ENCODE measurements at regions not wholly inside any gene's neighbourhood (a gene's known extent, or its start where the extent isn't known, plus 50 kb on each side); places are given as distances from the start of the nearest gene placed in this dataset.

DNA sequence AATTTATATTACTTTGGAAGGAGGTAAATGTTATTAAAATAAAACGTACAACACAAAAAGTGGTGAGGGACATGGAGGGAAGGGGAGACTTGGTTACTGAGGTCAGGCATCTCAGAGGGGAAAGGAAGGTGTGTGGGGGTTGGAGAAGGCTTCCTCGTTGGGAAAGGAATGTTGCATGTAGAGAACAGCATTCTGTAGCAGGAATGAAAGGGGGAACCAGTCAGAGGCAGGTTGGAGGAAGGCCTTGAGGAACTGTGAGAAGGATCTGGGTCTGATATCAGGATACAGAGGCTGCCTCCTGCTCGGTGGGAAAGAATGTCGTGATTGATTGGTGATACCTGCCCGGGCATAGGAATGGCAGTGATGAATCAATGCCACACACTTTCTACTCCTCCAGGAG lies 103.3 kb upstream of the ZFHX3 start:
- no peaks in the 10 kb centered on the region for H3K9me3 ChIP-seq (ENCODE audit: control insufficient read depth, low read depth, low read length)
- no peaks in the 10 kb centered on the region for H3K79me2 ChIP-seq (ENCODE audit: control insufficient read depth, insufficient read depth, low read length)
- TF ChIP-seq, protein P1, sequence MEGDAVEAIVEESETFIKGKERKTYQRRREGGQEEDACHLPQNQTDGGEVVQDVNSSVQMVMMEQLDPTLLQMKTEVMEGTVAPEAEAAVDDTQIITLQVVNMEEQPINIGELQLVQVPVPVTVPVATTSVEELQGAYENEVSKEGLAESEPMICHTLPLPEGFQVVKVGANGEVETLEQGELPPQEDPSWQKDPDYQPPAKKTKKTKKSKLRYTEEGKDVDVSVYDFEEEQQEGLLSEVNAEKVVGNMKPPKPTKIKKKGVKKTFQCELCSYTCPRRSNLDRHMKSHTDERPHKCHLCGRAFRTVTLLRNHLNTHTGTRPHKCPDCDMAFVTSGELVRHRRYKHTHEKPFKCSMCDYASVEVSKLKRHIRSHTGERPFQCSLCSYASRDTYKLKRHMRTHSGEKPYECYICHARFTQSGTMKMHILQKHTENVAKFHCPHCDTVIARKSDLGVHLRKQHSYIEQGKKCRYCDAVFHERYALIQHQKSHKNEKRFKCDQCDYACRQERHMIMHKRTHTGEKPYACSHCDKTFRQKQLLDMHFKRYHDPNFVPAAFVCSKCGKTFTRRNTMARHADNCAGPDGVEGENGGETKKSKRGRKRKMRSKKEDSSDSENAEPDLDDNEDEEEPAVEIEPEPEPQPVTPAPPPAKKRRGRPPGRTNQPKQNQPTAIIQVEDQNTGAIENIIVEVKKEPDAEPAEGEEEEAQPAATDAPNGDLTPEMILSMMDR (optimal IDR thresholded peaks at IDR 0.05 in 1 of 3, IDR thresholded peaks at IDR 0.05 in 1 of 3, conservative IDR thresholded peaks at IDR 0.05 in 1 of 3; ENCODE audit: extremely low read depth in 1 of 3, insufficient read depth in 2 of 3, low read length in 3 of 3): no peak
- TF ChIP-seq EZH2 (IDR thresholded peaks at IDR 0.05; ENCODE audit: low read length): no peak
- no peaks in the 10 kb centered on the region for H3K4me1 ChIP-seq (ENCODE audit: control insufficient read depth, extremely low read depth, insufficient read depth, low read length)
- H2AFZ ChIP-seq (ENCODE audit: control insufficient read depth, low read length): peak overlapping the region; percentile 29
- no peaks in the 10 kb centered on the region for H3K27me3 ChIP-seq (ENCODE audit: control insufficient read depth, extremely low read depth, insufficient read depth, low read length)
- no peaks in the 10 kb centered on the region for H3K9me1 ChIP-seq (ENCODE audit: control insufficient read depth, extremely low read depth, insufficient read depth, low read length)
- H3K36me3 ChIP-seq (ENCODE audit: control insufficient read depth in 2 of 2, extremely low read depth in 1 of 2, insufficient read depth in 2 of 2, low read length in 2 of 2): no peaks in the 10 kb centered on the region
- H4K20me1 ChIP-seq (ENCODE audit: control insufficient read depth, extremely low read depth, insufficient read depth, low read length): no peaks in the 10 kb centered on the region
- dilution Hi-C loops (cut with MboI; ENCODE audit: extremely low pct_ligation_motif_present, low sequenced_read_pairs): no loop called here
- no peak overlapping the region for H3K9ac ChIP-seq (ENCODE audit: control insufficient read depth, extremely low read depth, insufficient read depth, low read length)
- H3K4me3 ChIP-seq (ENCODE audit: control insufficient read depth in 2 of 3, extremely low read depth in 1 of 3, insufficient read depth in 2 of 3, low read depth in 1 of 3, low read length in 3 of 3): no peak overlapping the region
- DNase-seq (ENCODE audit: low read depth, low spot score) (no peak), FAIRE-seq (no peak)
- no peak overlapping the region for H3K4me2 ChIP-seq (ENCODE audit: control insufficient read depth, extremely low read depth, insufficient read depth, low read depth, low read length)
- H3K27ac ChIP-seq (ENCODE audit: control insufficient read depth, insufficient read depth, low read length): no peak overlapping the region

DNA sequence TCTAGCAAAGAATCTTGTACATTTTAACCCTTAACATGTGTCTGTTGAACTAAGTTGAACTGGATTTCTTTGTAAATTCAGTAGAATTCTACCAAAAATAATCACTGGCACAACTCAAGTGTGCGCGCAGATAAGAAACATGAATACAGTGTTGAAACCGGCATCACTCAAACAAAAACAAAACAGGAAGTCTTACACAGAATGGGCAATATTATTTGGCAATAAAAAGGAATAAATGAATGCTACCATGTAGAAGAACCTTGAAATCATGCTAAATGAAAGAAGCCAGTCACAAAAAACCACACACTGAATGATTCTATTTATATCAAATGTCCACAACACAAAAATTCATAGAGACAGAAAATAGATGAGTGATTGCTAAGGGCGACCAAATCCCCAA lies 102.9 kb upstream of the ZFHX3 start:
- H3K79me2 ChIP-seq (ENCODE audit: control insufficient read depth, insufficient read depth, low read length): no peaks in the 10 kb centered on the region
- H3K9me1 ChIP-seq (ENCODE audit: control insufficient read depth, extremely low read depth, insufficient read depth, low read length): no peaks in the 10 kb centered on the region
- H4K20me1 ChIP-seq (ENCODE audit: control insufficient read depth, extremely low read depth, insufficient read depth, low read length): no peaks in the 10 kb centered on the region
- H3K4me1 ChIP-seq (ENCODE audit: control insufficient read depth, extremely low read depth, insufficient read depth, low read length): no peaks in the 10 kb centered on the region
- dilution Hi-C loops (cut with MboI; ENCODE audit: extremely low pct_ligation_motif_present, low sequenced_read_pairs): no loop called here
- H3K27me3 ChIP-seq (ENCODE audit: control insufficient read depth, extremely low read depth, insufficient read depth, low read length): no peaks in the 10 kb centered on the region
- H3K36me3 ChIP-seq (ENCODE audit: control insufficient read depth in 2 of 2, extremely low read depth in 1 of 2, insufficient read depth in 2 of 2, low read length in 2 of 2): no peaks in the 10 kb centered on the region
- H3K4me3 ChIP-seq (ENCODE audit: control insufficient read depth in 2 of 3, extremely low read depth in 1 of 3, insufficient read depth in 2 of 3, low read depth in 1 of 3, low read length in 3 of 3): no peak overlapping the region
- H3K27ac ChIP-seq (ENCODE audit: control insufficient read depth, insufficient read depth, low read length): no peak overlapping the region
- no peak overlapping the region for H3K9ac ChIP-seq (ENCODE audit: control insufficient read depth, extremely low read depth, insufficient read depth, low read length)
- DNase-seq (ENCODE audit: low read depth, low spot score) (no peak), FAIRE-seq (no peak)
- H3K9me3 ChIP-seq (ENCODE audit: control insufficient read depth, low read depth, low read length): no peaks in the 10 kb centered on the region
- no peak overlapping the region for H3K4me2 ChIP-seq (ENCODE audit: control insufficient read depth, extremely low read depth, insufficient read depth, low read depth, low read length)
- no peak overlapping the region for H2AFZ ChIP-seq (ENCODE audit: control insufficient read depth, low read length)
- TF ChIP-seq, protein P1 (optimal IDR thresholded peaks at IDR 0.05 in 1 of 3, IDR thresholded peaks at IDR 0.05 in 1 of 3, conservative IDR thresholded peaks at IDR 0.05 in 1 of 3; ENCODE audit: extremely low read depth in 1 of 3, insufficient read depth in 2 of 3, low read length in 3 of 3): no peak
- no peak for TF ChIP-seq EZH2 (IDR thresholded peaks at IDR 0.05; ENCODE audit: low read length)

All from keratinocyte (primary cell).